ENCODE measurements at regions not wholly inside any gene's neighbourhood (a gene's known extent, or its start where the extent isn't known, plus 50 kb on each side); places are given as distances from the start of the nearest gene placed in this dataset.

GRCh38 chr16:73738266-73738665, 558.3 kb upstream of the PSMD7 start:
- Mint-ChIP-seq H3K36me3 (ENCODE audit: low read depth) (peaks cover 3% of the 10 kb centered on the region), H3K9me3 (peaks cover 10% of the 10 kb centered on the region), H3K27me3 (ENCODE audit: low read depth) (peaks cover 16% of the 10 kb centered on the region), H3K27ac (no peak overlapping the region), H3K4me1 (no peaks in the 10 kb centered on the region), H3K4me3 (no peak overlapping the region)
- no peak for TF ChIP-seq CTCF (IDR thresholded peaks at IDR 0.05; ENCODE audit: unreplicated experiment in 3 of 3)

GRCh38 chr16:73737637-73738036, 559.0 kb upstream of the PSMD7 start:
- peaks cover 14% of the 10 kb centered on the region for H3K9me3 Mint-ChIP-seq
- peaks cover 16% of the 10 kb centered on the region for H3K27me3 Mint-ChIP-seq (ENCODE audit: low read depth)
- no peak overlapping the region for H3K27ac Mint-ChIP-seq
- peaks cover 3% of the 10 kb centered on the region for H3K36me3 Mint-ChIP-seq (ENCODE audit: low read depth)
- H3K4me1 Mint-ChIP-seq = no peaks in the 10 kb centered on the region
- no peak for TF ChIP-seq CTCF (IDR thresholded peaks at IDR 0.05; ENCODE audit: unreplicated experiment in 3 of 3)
- H3K4me3 Mint-ChIP-seq = no peak overlapping the region

GRCh38 chr16:73735954-73736353, 560.7 kb upstream of the PSMD7 start:
- no peak overlapping the region for H3K27ac Mint-ChIP-seq
- peaks cover 21% of the 10 kb centered on the region for H3K9me3 Mint-ChIP-seq
- no peak overlapping the region for H3K4me3 Mint-ChIP-seq
- H3K4me1 Mint-ChIP-seq = no peaks in the 10 kb centered on the region
- TF ChIP-seq CTCF (IDR thresholded peaks at IDR 0.05; ENCODE audit: unreplicated experiment in 3 of 3) = no peak
- H3K36me3 Mint-ChIP-seq (ENCODE audit: low read depth) = peaks cover 3% of the 10 kb centered on the region
- peaks cover 12% of the 10 kb centered on the region for H3K27me3 Mint-ChIP-seq (ENCODE audit: low read depth)

GRCh38 chr16:73735018-73735417, 561.6 kb upstream of the PSMD7 start:
- Mint-ChIP-seq H3K4me3 (no peak overlapping the region), H3K27me3 (ENCODE audit: low read depth) (peaks cover 12% of the 10 kb centered on the region), H3K4me1 (no peaks in the 10 kb centered on the region), H3K27ac (no peak overlapping the region), H3K36me3 (ENCODE audit: low read depth) (peaks cover 3% of the 10 kb centered on the region), H3K9me3 (peaks cover 28% of the 10 kb centered on the region)
- no peak for TF ChIP-seq CTCF (IDR thresholded peaks at IDR 0.05; ENCODE audit: unreplicated experiment in 3 of 3)

- Mint-ChIP-seq H3K36me3 (ENCODE audit: low read depth) (no peaks in the 10 kb centered on the region), H3K27ac (no peak overlapping the region), H3K4me1 (no peaks in the 10 kb centered on the region), H3K4me3 (no peak overlapping the region), H3K27me3 (ENCODE audit: low read depth) (peaks cover 4% of the 10 kb centered on the region), H3K9me3 (peaks cover 30% of the 10 kb centered on the region)
- TF ChIP-seq CTCF (IDR thresholded peaks at IDR 0.05; ENCODE audit: unreplicated experiment in 3 of 3) = no peak
Measured at GRCh38 chr16:73732681-73733080, 563.9 kb upstream of the PSMD7 start.

- Mint-ChIP-seq H3K4me1 (no peaks in the 10 kb centered on the region), H3K9me3 (peaks cover 30% of the 10 kb centered on the region), H3K27ac (no peak overlapping the region), H3K4me3 (no peak overlapping the region), H3K27me3 (ENCODE audit: low read depth) (no peaks in the 10 kb centered on the region), H3K36me3 (ENCODE audit: low read depth) (no peaks in the 10 kb centered on the region)
- no peak for TF ChIP-seq CTCF (IDR thresholded peaks at IDR 0.05; ENCODE audit: unreplicated experiment in 3 of 3)
Measured at GRCh38 chr16:73732143-73732542, 564.5 kb upstream of the PSMD7 start.

Measured in nephron (organoid).